Fibroblast of skin of abdomen (primary cell): ENCODE measurements at regions not wholly inside any gene's neighbourhood (a gene's known extent, or its start where the extent isn't known, plus 50 kb on each side); places are given as distances from the start of the nearest gene placed in this dataset.
"Not testable (repeated sequence)": the region's sequence is repeated elsewhere in the genome, so short reads cannot be mapped to it uniquely, and the experiment has no call there.

Experiments used
- DNase-seq: peaks from one replicate; pipeline ENCODE4 v3.0.0-alpha.2; 2013

- no peak for DNase-seq
Measured at GRCh38 chr14:71331403-71331802, 424.1 kb downstream of the PCNX1 start.

GRCh38 chr14:71332476-71332875 lies 425.2 kb downstream of the PCNX1 start:
- DNase-seq = no peak

- no peak for DNase-seq
Measured at GRCh38 chr14:71333705-71334104, 426.4 kb downstream of the PCNX1 start.

- DNase-seq = no peak
Measured at GRCh38 chr14:71336489-71337192, 429.4 kb downstream of the PCNX1 start.

DNA sequence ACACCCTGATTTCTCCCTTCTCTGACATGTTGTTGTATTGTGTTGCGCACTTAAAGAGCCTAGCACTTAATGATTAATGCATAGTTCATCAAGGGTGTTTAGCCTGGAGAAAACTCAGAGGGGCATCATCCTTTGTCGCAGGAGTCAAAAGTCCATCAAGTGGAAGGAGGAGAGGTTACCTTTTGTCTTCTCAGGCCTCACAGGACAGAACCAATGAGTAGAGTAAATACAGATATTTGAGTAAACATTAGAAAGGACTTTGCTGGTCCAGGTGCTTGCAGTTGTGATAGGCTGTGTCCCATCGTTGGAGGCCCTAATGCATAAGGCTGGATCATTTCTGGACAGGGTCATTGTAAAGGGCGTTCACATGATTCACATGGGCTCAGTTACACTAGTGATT lies 430.9 kb downstream of the PCNX1 start:
- no peak for DNase-seq

DNA sequence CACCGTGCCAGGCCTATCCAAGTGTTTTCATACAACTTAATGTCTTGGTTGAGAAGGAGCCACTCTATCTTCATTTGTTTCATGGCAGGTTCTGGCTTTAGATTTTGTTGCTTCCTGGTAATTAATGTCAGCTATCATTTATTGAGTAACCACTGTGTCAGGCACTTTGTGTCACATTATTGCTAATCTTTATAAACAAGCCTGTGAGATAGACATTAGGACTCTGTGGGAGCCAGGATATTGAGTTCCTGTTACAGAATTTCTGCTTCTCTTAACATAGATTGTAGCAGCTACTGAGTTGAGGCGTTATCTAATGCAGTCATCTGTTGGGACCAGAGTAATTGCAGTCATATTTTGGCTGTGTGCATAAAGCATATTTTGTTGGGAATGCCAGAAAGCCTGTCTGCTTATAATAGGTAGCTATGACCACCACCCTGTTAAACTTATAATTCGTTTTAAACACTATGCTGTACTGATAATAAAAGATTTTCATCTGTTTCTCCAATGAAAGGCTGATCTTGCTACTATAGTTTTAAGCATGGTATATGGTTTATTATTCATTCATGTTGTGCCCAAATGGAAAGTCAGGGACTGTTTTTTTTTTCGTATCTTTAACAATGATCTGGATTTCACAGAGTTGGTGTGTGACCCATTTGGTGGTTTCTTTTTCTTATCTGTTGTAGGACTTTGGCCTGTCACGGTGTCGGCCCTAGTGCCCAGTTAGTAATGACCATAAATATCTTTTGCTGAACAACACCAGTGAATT lies 432.6 kb downstream of the PCNX1 start:
- no peak for DNase-seq

GRCh38 chr14:71341156-71341555 lies 433.9 kb downstream of the PCNX1 start:
- DNase-seq = no peak

DNA sequence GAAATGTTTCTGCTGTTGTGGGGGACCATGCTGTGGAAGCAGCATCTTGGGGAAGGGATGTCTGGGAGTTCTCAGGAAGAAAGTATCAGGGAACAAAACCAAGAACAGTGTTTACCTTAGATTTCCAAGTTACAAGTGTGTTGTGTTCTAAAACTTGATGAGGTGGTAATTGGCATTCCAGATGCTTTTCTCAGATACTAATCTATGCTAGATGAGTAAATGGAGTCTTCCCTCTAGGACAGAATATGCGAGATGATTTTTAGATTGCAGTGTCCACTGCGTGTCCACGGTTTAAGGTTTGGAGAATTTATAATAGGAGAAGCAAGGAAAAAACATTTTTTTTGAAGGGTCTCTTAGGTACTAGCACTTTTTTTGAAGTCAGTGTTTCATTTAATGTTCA lies 436.5 kb downstream of the PCNX1 start:
- DNase-seq = no peak

DNA sequence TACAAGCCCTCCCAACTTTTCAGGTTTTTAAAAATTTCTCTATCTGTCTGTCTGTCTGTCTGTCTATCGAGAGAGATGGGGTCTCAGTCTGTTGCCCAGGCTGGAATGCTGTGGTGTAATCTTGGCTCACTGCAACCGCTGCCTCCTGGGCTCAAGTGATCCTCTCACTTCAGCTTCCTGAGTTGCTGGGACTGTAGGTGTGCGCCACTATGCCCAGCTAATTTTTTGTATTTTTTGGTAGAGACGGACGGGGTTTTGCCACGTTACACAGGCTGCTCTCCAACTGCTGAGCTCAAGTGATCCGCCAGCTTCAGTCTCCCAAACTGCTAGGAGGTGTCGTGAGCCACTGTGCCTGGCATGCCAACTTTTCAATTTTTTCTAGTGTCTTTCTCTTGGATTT lies 437.2 kb downstream of the PCNX1 start:
- no peak for DNase-seq

- DNase-seq = no peak
Measured at GRCh38 chr14:71346685-71347084, 439.4 kb downstream of the PCNX1 start.

DNA sequence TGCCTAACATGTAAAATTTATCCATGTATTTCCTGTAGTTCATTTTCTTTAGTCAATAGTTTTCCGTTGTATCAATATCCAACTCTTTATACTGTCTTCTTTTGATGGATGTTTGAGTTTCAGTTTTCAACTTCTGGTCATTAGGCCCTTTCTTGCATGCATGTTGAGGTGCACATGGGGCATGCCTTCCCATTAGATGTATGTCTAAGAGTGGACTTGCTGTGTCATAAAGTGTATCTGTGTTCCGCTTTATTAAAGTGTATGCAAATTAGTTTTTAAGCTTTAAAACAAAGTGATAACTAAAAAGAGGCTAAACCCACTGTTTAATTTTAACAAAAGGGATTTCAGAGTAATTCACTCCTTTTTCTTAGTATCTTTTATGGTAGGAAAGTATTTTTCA lies 441.1 kb downstream of the PCNX1 start:
- DNase-seq = no peak

- no peak for DNase-seq
Measured at GRCh38 chr14:71348817-71349216, 441.6 kb downstream of the PCNX1 start.

GRCh38 chr14:71354142-71354541 lies 446.9 kb downstream of the PCNX1 start:
- DNase-seq = no peak

GRCh38 chr14:71354801-71355200 lies 447.5 kb downstream of the PCNX1 start:
- peak; percentile 29 for DNase-seq

GRCh38 chr14:71355324-71356201 lies 448.3 kb downstream of the PCNX1 start:
- peak; percentile 87 for DNase-seq

DNA sequence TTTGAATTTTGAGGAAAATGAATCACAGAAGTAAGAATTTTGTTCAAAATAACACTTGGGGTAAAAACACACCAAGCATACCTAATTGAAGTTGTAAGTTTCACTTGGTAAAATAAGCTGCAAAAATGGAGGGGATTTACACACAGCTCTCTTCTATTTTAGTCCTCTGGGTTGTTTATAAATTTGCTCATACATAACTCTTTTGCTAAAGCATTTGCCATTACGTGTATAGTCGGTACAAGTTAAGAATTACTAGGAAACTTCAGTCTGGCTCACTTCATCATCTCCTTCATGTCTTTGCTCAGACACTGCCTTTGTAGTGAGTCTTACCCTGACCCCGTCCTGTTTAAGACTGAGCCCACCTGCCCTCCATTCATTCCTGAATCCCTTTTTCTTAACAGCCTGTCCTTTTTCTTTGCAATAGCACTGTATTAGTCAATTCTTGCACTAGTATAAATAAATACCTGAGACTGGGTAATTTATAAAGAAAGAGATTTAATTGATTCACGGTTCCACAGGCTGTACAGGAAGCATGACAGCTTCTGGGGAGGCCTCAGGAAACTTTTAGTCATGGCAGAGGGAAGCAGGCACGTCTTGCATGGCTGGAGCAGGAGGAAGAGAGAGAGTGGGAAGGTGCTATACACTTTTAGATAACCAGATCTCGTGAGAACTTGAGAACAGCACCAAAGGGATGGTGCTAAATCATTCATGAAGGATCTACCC lies 451.1 kb downstream of the PCNX1 start:
- no peak for DNase-seq

- DNase-seq = not testable (repeated sequence)
Measured at GRCh38 chr14:71358932-71359421, 451.7 kb downstream of the PCNX1 start.

DNA sequence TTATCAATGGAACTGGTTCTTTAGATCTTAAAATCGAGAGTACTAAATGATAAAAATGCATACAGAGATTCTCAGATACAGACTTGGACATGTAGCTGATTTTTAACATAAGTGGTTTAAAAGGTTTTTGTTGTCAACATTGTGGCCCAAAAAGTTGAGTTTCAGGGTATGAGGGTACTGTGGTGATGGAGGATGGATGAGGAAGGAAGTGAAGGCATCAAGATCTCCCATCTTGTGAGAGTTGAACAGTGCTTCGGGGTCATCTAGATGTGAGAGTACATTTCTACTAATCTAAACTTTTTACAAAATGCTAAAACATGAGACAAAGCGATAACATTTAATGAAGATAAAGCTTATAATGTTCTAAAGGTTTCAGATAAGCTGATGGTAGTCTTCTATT lies 452.6 kb downstream of the PCNX1 start:
- DNase-seq = no peak

DNA sequence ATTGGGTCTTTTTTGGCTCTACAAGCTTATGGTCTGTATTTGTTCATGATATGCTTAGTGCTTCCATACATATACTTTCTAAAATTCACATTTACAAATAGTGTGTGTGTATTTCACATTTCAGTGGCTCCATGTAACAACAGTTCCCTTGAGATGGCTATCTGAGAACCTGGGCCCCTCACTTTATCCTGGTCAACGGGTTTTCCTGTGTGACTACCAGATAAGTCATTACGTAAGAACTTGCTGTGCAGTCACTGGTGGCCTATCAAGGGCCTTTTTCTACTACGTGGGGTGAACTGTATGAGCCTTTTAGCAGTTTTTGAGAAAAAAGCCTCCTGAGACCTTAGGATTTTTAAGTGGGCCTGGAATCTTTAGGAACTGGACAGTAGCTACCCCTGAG lies 454.1 kb downstream of the PCNX1 start:
- DNase-seq = peak; percentile 33

- no peak for DNase-seq
Measured at GRCh38 chr14:71361874-71362273, 454.6 kb downstream of the PCNX1 start.

GRCh38 chr14:71362282-71362681 lies 455.0 kb downstream of the PCNX1 start:
- DNase-seq = no peak

GRCh38 chr14:71362920-71363584 lies 455.8 kb downstream of the PCNX1 start:
- DNase-seq = peak; percentile 73
